ENCODE measurements at regions not wholly inside any gene's neighbourhood (a gene's known extent, or its start where the extent isn't known, plus 50 kb on each side); places are given as distances from the start of the nearest gene placed in this dataset.

DNA sequence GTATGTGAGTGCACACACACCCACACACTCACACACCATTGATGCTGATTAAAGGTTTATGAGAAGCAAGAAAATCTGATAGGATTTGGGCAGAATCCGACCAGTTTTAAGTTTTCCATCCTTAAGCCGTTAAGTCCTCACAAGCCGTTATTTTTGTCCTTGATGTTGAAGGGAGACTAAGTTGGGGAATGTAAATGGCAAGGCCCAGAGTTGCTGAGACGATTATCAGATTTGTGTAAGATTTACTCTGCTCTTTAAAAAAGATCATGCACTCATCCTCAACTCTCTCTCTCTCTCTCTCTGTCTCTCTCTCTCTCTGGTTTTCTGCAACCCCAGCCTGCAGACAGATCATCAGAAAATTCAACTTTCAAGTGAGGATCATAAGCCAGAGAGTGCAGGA, 238.8 kb downstream of the SMAD2 start:
- TF ChIP-seq, protein P1, sequence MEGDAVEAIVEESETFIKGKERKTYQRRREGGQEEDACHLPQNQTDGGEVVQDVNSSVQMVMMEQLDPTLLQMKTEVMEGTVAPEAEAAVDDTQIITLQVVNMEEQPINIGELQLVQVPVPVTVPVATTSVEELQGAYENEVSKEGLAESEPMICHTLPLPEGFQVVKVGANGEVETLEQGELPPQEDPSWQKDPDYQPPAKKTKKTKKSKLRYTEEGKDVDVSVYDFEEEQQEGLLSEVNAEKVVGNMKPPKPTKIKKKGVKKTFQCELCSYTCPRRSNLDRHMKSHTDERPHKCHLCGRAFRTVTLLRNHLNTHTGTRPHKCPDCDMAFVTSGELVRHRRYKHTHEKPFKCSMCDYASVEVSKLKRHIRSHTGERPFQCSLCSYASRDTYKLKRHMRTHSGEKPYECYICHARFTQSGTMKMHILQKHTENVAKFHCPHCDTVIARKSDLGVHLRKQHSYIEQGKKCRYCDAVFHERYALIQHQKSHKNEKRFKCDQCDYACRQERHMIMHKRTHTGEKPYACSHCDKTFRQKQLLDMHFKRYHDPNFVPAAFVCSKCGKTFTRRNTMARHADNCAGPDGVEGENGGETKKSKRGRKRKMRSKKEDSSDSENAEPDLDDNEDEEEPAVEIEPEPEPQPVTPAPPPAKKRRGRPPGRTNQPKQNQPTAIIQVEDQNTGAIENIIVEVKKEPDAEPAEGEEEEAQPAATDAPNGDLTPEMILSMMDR (conservative IDR thresholded peaks at IDR 0.05 in 1 of 2, IDR thresholded peaks at IDR 0.05 in 1 of 2; ENCODE audit: extremely low read depth in 1 of 2, insufficient read depth in 1 of 2, low read depth in 1 of 2, low read length in 2 of 2): no peak
- TF ChIP-seq EZH2 (IDR thresholded peaks at IDR 0.05; ENCODE audit: borderline replicate concordance, low read length): no peak
